ENCODE measurements at regions not wholly inside any gene's neighbourhood (a gene's known extent, or its start where the extent isn't known, plus 50 kb on each side); places are given as distances from the start of the nearest gene placed in this dataset.

GRCh38 chr4:89410687-89411086 lies 103.1 kb upstream of the GPRIN3 start:
- H3K9ac ChIP-seq (ENCODE audit: low read depth in 2 of 2, low read length in 2 of 2): no peak overlapping the region
- H3K27ac ChIP-seq: no peak overlapping the region
- intact Hi-C loops (cut with DNase I): no loop called here
- no peaks in the 10 kb centered on the region for H3K4me1 ChIP-seq
- no peaks in the 10 kb centered on the region for H3K36me3 ChIP-seq
- no peak overlapping the region for H3K4me3 ChIP-seq
- H3K27me3 ChIP-seq: no peaks in the 10 kb centered on the region
- TF ChIP-seq CTCF (IDR thresholded peaks at IDR 0.05): no peak
- no peak for DNase-seq
- H3K9me3 ChIP-seq: no peaks in the 10 kb centered on the region

GRCh38 chr4:89404530-89404929 lies 96.9 kb upstream of the GPRIN3 start:
- DNase-seq: no peak
- intact Hi-C loops (cut with DNase I): no loop called here
- no peak for TF ChIP-seq CTCF (IDR thresholded peaks at IDR 0.05)
- Histone ChIP-seq H3K9ac (ENCODE audit: low read depth in 2 of 2, low read length in 2 of 2) (no peak overlapping the region), H3K36me3 (no peaks in the 10 kb centered on the region), H3K4me3 (no peak overlapping the region), H3K27me3 (no peaks in the 10 kb centered on the region), H3K27ac (no peak overlapping the region), H3K9me3 (no peaks in the 10 kb centered on the region), H3K4me1 (no peaks in the 10 kb centered on the region)

GRCh38 chr4:89403826-89404225 lies 96.2 kb upstream of the GPRIN3 start:
- no peak for TF ChIP-seq CTCF (IDR thresholded peaks at IDR 0.05)
- no peaks in the 10 kb centered on the region for H3K27me3 ChIP-seq
- no peaks in the 10 kb centered on the region for H3K4me1 ChIP-seq
- H3K36me3 ChIP-seq: no peaks in the 10 kb centered on the region
- no peak for DNase-seq
- H3K4me3 ChIP-seq: no peak overlapping the region
- H3K27ac ChIP-seq: no peak overlapping the region
- no peak overlapping the region for H3K9ac ChIP-seq (ENCODE audit: low read depth in 2 of 2, low read length in 2 of 2)
- H3K9me3 ChIP-seq: no peaks in the 10 kb centered on the region
- intact Hi-C loops (cut with DNase I): no loop called here

GRCh38 chr4:89400287-89401035 lies 92.9 kb upstream of the GPRIN3 start:
- Histone ChIP-seq H3K27ac (no peak overlapping the region), H3K4me3 (no peak overlapping the region), H3K9me3 (no peaks in the 10 kb centered on the region), H3K27me3 (no peaks in the 10 kb centered on the region), H3K9ac (ENCODE audit: low read depth in 2 of 2, low read length in 2 of 2) (no peak overlapping the region), H3K36me3 (no peaks in the 10 kb centered on the region), H3K4me1 (no peaks in the 10 kb centered on the region)
- TF ChIP-seq CTCF (IDR thresholded peaks at IDR 0.05): no peak
- DNase-seq: no peak
- intact Hi-C loops (cut with DNase I): no loop called here

- Histone ChIP-seq H3K9me3 (no peaks in the 10 kb centered on the region), H3K9ac (ENCODE audit: low read depth in 2 of 2, low read length in 2 of 2) (no peak overlapping the region), H3K4me1 (no peaks in the 10 kb centered on the region), H3K27me3 (no peaks in the 10 kb centered on the region), H3K4me3 (no peak overlapping the region), H3K27ac (no peak overlapping the region), H3K36me3 (no peaks in the 10 kb centered on the region)
- TF ChIP-seq CTCF (IDR thresholded peaks at IDR 0.05): no peak
- DNase-seq: no peak
- intact Hi-C loops (cut with DNase I): no loop called here
Observed at GRCh38 chr4:89398644-89399043, 91.0 kb upstream of the GPRIN3 start.
